ENCODE measurements at regions not wholly inside any gene's neighbourhood (a gene's known extent, or its start where the extent isn't known, plus 50 kb on each side); places are given as distances from the start of the nearest gene placed in this dataset.

GRCh38 chr2:128997166-128997866 is 678.6 kb upstream of the HS6ST1 start:
- TF ChIP-seq CTCF (IDR thresholded peaks at IDR 0.05) (no peak), POLR2A (IDR thresholded peaks at IDR 0.05) (no peak)

Data from prostate gland (tissue), 2 donors.